GM12878 (cell line): ENCODE measurements at regions not wholly inside any gene's neighbourhood (a gene's known extent, or its start where the extent isn't known, plus 50 kb on each side); places are given as distances from the start of the nearest gene placed in this dataset.

Experiments used
- ATAC-seq: fragments of 200-7000 bp; cut with Tn5 transposase; 3 replicates; pipeline ENCODE4 v1.9.1; 2020; ENCODE audit warnings: mild to moderate bottlenecking, moderate library complexity
- BruUV-seq: library from RNA; stranded (reverse); fragments of 400-500 nt; replicated peaks from 2 replicates; lab custom pipeline; 2021; lab: Mats Ljungman, UMichigan
- CTCF ChIA-PET: fragments of 300-600 bp; sonication (Branson Sonifier 250); formaldehyde crosslinking; extraction: SDS; loops from one replicate; lab custom pipeline; 2021; ENCODE audit warnings: inconsistent platforms; lab: Yijun Ruan, JAX
- POLR2A ChIA-PET: fragments of 350-600 bp; formaldehyde crosslinking; extraction: SDS; loops from one replicate; lab custom pipeline; 2021; ENCODE audit warnings: inconsistent platforms; lab: Charles Lee
- RAD21 ChIA-PET: fragments of 300-600 bp; sonication (Branson Sonifier 250); formaldehyde crosslinking; loops from one replicate; lab custom pipeline; 2023; ENCODE audit warnings: antibody characterized with exemption; ENCODE audit not compliant: unreplicated experiment; lab: Charles Lee
- SMC1A ChIA-PET: fragments of 300-600 bp; sonication (Branson Sonifier 250); formaldehyde crosslinking; loops from one replicate; lab custom pipeline; 2023; ENCODE audit not compliant: unreplicated experiment, uncharacterized antibody; lab: Charles Lee
- DNase-seq: peaks from one replicate; pipeline ENCODE4 v3.0.0-alpha.2; 2011; ENCODE audit warnings: low read depth, low spot score
- FAIRE-seq: peaks from 3 replicates; lab custom pipeline; 2011; peaks lifted over from hg19 to GRCh38; lab: Jason Lieb, UNC
- H2AFZ ChIP-seq: 2 replicates; pipeline ENCODE4 v1.6.0; 2011; ENCODE audit warnings: low read depth, low read length, control low read depth; ENCODE audit not compliant: control insufficient read depth
- H3K27ac ChIP-seq: 2 replicates; pipeline ENCODE4 v1.5.1; 2011; ENCODE audit warnings: control low read depth; ENCODE audit not compliant: control insufficient read depth, insufficient read depth
- H3K27me3 ChIP-seq, 2 experiments: replicated peaks in 1 of 2; 2 replicates each; pipeline versions ENCODE4 v1.6.0 to v1.6.1; 2011; ENCODE audit warnings: low read length in 1 of 2; ENCODE audit not compliant: control insufficient read depth in 2 of 2, insufficient read depth in 2 of 2
- H3K36me3 ChIP-seq, 2 experiments: 2 replicates each; pipeline ENCODE4 v1.5.1; 2011; ENCODE audit warnings: low read length in 1 of 2; ENCODE audit not compliant: control insufficient read depth in 2 of 2, insufficient read depth in 2 of 2
- H3K4me1 ChIP-seq: 2 replicates; pipeline ENCODE4 v1.6.1; 2011; ENCODE audit warnings: mild to moderate bottlenecking, low read length, moderate library complexity, mixed read lengths; ENCODE audit not compliant: control insufficient read depth, insufficient read depth
- H3K4me2 ChIP-seq: 2 replicates; pipeline ENCODE4 v1.6.0; 2011; ENCODE audit warnings: control low read depth; ENCODE audit not compliant: control insufficient read depth, insufficient read depth
- H3K4me3 ChIP-seq: fragments of 200-600 bp; sonication (generic); 2 replicates; pipeline ENCODE4 v1.5.1; 2016
- H3K79me2 ChIP-seq: 2 replicates; pipeline ENCODE4 v1.6.0; 2011; ENCODE audit warnings: low read length; ENCODE audit not compliant: control insufficient read depth, insufficient read depth
- H3K9ac ChIP-seq: 2 replicates; pipeline ENCODE4 v1.8.0; 2011; ENCODE audit warnings: low read length, control low read depth, mixed read lengths; ENCODE audit not compliant: control insufficient read depth, insufficient read depth
- H3K9me3 ChIP-seq: replicated peaks from 3 replicates; pipeline ENCODE4 v1.5.1; 2011; ENCODE audit warnings: mild to moderate bottlenecking, low read length; ENCODE audit not compliant: control insufficient read depth, insufficient read depth
- H4K20me1 ChIP-seq: 2 replicates; pipeline ENCODE4 v1.6.0; 2011; ENCODE audit not compliant: control insufficient read depth, insufficient read depth
- CREM ChIP-seq: IDR thresholded peaks from 2 replicates; pipeline ENCODE4 v1.6.1; 2014; ENCODE audit warnings: antibody characterized with exemption, low read depth
- GABPA ChIP-seq: IDR thresholded peaks from 2 replicates; pipeline ENCODE4 v1.6.1; 2014; ENCODE audit warnings: antibody characterized with exemption, low read depth, mild to moderate bottlenecking, inconsistent platforms
- WRNIP1 ChIP-seq: IDR thresholded peaks from 2 replicates; pipeline ENCODE4 v1.6.1; 2011; ENCODE audit warnings: low read depth, low read length, improper control_type of control experiment, borderline replicate concordance
- WGBS: methylation state at CpG from one replicate; pipeline ENCODE4 v1.1.6; 2016; ENCODE audit warnings: low lambda C conversion rate; ENCODE audit not compliant: insufficient replicate concordance, insufficient coverage; ENCODE audit errors: missing lambda C conversion rate; 5-methylcytosine and 5-hydroxymethylcytosine counted together
- in situ Hi-C: fragments of 300-500 bp; cut with MboI; formaldehyde crosslinking; loops from 9 replicates; pipeline ENCODE4 v1.14.3; 2018; ENCODE audit warnings: mixed read lengths
- intact Hi-C: fragments of 100-400 bp; cut with micrococcal nuclease; formaldehyde crosslinking; loops from one replicate; pipeline ENCODE4 v1.14.2; 2022; ENCODE audit not compliant: unreplicated experiment
- TF ChIP-seq, protein P1 (sequence below): fragments of 450-650 bp; IDR thresholded peaks from 2 replicates; pipeline ENCODE4 v1.6.1; 2017; ENCODE audit warnings: mild to moderate bottlenecking, moderate library complexity
- TF ChIP-seq, protein P2 (sequence below): fragments of 450-650 bp; IDR thresholded peaks from 2 replicates; pipeline ENCODE4 v1.6.1; 2017; ENCODE audit warnings: borderline replicate concordance

DNA sequence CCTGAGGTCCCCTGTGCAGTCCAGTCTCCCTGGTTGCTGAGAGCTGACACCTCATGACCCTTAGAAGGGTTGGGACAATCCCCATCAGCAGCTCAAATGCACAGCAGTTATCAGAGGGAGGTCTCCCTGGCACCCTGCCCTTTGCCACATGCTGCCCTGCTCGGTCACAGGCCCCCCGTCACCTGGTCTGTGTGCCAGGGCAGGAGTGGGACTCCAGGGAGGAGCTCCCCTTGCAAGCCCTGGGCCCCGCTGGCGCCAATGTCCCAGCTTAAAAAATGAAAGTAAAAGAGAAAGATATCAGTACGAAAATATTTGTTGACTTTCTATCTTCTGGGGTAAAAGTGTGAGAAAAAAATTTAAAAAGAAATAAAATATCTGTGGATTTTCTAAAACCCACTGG, 68.1 kb upstream of the SLC22A16 start:
- RAD21 ChIA-PET = no interaction called here
- in situ Hi-C loops = no loop called here
- no TSS peak for BruUV-seq
- H3K9ac ChIP-seq = no peak overlapping the region
- no peaks in the 10 kb centered on the region for H4K20me1 ChIP-seq
- peak overlapping the region; percentile 48 for H2AFZ ChIP-seq
- POLR2A ChIA-PET = no interaction called here
- intact Hi-C loops = no loop called here
- SMC1A ChIA-PET = interaction anchor here (1.3 to 1.4 kb wide), 2 partner anchors 16 to 44 kb away, joined by 3 to 4 read pairs; no protein-coding TSS in a partner anchor
- CTCF ChIA-PET = interaction anchor here (0.6 to 0.7 kb wide), 2 partner anchors 16 to 277 kb away, joined by 3 read pairs; no protein-coding TSS in a partner anchor
- peaks cover 2% of the 10 kb centered on the region; the same call in 2 of the 3 replicates for H3K9me3 ChIP-seq
- 73% methylated on average over 5 of the region's 5 CpGs for WGBS
- H3K4me1 ChIP-seq = no peaks in the 10 kb centered on the region; the same call in 1 of the 2 replicates
- ATAC-seq = peak; percentile 52
- no peak overlapping the region for H3K4me3 ChIP-seq
- FAIRE-seq = no peak
- H3K27me3 ChIP-seq = no peaks in the 10 kb centered on the region
- peak overlapping the region; percentile 27 for H3K4me2 ChIP-seq
- H3K79me2 ChIP-seq = no peaks in the 10 kb centered on the region
- no peak for DNase-seq
- TF ChIP-seq CREM = no peak
- TF ChIP-seq WRNIP1 = no peak
- TF ChIP-seq GABPA = no peak
- TF ChIP-seq, protein P1, sequence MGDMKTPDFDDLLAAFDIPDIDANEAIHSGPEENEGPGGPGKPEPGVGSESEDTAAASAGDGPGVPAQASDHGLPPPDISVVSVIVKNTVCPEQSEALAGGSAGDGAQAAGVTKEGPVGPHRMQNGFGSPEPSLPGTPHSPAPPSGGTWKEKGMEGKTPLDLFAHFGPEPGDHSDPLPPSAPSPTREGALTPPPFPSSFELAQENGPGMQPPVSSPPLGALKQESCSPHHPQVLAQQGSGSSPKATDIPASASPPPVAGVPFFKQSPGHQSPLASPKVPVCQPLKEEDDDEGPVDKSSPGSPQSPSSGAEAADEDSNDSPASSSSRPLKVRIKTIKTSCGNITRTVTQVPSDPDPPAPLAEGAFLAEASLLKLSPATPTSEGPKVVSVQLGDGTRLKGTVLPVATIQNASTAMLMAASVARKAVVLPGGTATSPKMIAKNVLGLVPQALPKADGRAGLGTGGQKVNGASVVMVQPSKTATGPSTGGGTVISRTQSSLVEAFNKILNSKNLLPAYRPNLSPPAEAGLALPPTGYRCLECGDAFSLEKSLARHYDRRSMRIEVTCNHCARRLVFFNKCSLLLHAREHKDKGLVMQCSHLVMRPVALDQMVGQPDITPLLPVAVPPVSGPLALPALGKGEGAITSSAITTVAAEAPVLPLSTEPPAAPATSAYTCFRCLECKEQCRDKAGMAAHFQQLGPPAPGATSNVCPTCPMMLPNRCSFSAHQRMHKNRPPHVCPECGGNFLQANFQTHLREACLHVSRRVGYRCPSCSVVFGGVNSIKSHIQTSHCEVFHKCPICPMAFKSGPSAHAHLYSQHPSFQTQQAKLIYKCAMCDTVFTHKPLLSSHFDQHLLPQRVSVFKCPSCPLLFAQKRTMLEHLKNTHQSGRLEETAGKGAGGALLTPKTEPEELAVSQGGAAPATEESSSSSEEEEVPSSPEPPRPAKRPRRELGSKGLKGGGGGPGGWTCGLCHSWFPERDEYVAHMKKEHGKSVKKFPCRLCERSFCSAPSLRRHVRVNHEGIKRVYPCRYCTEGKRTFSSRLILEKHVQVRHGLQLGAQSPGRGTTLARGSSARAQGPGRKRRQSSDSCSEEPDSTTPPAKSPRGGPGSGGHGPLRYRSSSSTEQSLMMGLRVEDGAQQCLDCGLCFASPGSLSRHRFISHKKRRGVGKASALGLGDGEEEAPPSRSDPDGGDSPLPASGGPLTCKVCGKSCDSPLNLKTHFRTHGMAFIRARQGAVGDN = no peak
- TF ChIP-seq, protein P2, sequence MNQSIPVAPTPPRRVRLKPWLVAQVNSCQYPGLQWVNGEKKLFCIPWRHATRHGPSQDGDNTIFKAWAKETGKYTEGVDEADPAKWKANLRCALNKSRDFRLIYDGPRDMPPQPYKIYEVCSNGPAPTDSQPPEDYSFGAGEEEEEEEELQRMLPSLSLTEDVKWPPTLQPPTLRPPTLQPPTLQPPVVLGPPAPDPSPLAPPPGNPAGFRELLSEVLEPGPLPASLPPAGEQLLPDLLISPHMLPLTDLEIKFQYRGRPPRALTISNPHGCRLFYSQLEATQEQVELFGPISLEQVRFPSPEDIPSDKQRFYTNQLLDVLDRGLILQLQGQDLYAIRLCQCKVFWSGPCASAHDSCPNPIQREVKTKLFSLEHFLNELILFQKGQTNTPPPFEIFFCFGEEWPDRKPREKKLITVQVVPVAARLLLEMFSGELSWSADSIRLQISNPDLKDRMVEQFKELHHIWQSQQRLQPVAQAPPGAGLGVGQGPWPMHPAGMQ = no peak
- no peak overlapping the region for H3K27ac ChIP-seq
- no peaks in the 10 kb centered on the region for H3K36me3 ChIP-seq
